ENCODE measurements at regions not wholly inside any gene's neighbourhood (a gene's known extent, or its start where the extent isn't known, plus 50 kb on each side); places are given as distances from the start of the nearest gene placed in this dataset.

DNA sequence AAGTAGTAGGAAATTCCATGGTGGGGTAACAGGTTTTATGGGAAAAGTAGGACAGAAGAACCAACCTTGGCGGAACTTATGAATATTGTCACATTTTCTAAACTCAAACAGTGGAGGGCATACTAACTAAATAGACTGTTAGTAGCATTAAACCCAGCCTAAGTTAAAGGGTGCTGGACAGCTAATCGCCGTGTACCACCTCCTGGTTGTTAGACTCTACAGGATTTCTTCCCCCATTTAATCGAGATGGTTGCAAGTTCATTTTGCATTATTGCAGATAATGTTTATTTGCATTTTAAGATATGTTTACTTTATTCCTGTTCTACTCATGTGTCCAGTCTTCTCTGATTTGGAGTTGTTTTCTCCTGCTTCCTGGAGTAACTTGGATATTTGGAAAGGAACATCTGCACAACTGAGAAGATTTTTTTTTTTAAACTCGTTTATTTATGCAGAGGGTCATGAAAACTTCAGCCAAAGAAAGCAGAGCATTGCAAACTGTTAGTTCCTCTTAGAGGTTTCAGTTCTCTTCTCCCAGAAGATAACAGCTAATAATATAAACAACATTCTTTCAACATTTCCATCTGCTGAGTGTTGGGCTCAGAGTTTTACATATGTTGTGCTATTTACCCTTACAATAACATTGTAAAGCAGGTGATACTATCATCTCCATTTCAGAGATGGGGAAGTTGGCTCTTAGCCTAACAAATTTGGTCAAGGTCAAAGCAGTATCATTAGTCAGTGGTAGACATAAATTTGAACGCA is 51.5 kb upstream of the TBC1D9 start:
- TF ChIP-seq, protein P1, sequence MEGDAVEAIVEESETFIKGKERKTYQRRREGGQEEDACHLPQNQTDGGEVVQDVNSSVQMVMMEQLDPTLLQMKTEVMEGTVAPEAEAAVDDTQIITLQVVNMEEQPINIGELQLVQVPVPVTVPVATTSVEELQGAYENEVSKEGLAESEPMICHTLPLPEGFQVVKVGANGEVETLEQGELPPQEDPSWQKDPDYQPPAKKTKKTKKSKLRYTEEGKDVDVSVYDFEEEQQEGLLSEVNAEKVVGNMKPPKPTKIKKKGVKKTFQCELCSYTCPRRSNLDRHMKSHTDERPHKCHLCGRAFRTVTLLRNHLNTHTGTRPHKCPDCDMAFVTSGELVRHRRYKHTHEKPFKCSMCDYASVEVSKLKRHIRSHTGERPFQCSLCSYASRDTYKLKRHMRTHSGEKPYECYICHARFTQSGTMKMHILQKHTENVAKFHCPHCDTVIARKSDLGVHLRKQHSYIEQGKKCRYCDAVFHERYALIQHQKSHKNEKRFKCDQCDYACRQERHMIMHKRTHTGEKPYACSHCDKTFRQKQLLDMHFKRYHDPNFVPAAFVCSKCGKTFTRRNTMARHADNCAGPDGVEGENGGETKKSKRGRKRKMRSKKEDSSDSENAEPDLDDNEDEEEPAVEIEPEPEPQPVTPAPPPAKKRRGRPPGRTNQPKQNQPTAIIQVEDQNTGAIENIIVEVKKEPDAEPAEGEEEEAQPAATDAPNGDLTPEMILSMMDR (conservative IDR thresholded peaks at IDR 0.05 in 1 of 2, IDR thresholded peaks at IDR 0.05 in 1 of 2; ENCODE audit: low read depth in 1 of 2, low read length in 2 of 2), result peak in 1 of 2 donors; percentile 6
- no peak for TF ChIP-seq EZH2 (IDR thresholded peaks at IDR 0.05; ENCODE audit: low read length, missing control alignments)
